T-helper 2 cell (primary cell): ENCODE measurements at regions not wholly inside any gene's neighbourhood (a gene's known extent, or its start where the extent isn't known, plus 50 kb on each side); places are given as distances from the start of the nearest gene placed in this dataset.

Experiments
- DNase-seq, 5 experiments: peaks; one replicate each; pipeline versions ENCODE4 v3.0.0 to v3.0.0-alpha.2; 2012 to 2022

- no peak for DNase-seq
Measured at GRCh38 chr5:106974272-106974671, 696.5 kb downstream of the EFNA5 start.

DNA sequence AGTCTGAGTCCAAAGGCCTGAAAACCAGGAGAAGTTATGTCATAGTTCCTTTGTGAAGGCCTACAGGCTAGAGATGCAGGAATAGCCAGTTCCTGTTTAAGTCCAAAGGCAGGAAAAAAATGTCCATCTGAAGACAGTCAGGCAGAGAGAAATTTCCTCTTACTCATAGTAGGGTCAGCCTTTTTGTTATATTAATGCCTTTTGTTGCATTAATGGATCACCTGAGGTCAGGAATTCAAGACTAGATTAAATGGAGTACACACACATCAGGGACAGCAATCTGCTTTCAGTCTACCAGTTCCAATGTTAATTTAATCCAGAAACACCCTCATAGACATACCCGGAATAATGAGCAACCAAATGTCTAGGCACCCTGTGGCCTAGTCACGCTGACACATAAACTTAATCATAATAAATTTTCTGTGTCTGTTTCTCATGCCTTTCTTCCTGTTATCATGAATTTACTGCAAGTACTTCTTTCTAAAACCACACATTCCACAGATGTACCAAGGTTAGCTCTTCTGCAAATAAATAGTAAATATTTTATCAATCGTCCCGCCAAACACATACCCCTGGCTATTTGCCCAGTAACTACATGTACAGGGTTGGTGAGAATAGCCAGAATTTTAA is 703.9 kb downstream of the EFNA5 start:
- DNase-seq, result no peak

DNA sequence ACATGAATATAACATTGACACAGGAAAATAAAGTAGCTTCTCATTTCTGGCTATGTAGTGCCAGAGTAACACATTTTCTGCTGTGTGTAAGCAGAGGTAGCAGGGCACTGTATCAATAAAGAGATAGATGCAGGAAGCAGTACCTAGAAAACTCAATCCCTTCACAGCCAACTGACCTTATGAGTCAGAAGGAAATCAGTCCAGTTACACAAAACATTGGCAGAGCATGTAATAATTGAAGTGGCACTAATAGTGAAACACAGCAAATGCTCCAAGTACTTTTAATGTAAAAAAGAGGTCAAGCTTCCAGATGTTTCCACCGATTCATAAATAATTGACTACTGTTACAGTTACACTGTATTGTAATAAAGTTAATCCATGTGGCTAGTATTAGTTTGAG is 706.6 kb downstream of the EFNA5 start:
- no peak for DNase-seq

DNA sequence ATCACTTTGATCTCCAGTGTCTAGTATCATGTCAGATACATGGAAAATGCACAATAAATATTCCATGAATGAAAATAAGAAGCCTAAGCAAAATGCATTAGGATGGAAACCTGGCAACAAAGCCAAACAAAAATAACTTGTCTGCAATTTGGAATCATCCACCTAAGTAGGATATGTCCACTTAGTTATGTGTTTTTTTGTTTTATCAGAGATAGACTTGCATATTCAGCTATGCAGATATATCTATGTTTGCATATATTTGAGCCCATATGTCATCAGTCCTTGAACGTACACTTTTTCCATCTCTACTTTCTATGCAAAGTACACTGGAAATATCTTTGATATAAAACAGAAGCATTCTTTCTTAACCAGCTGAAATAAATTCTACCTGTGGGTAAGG is 707.1 kb downstream of the EFNA5 start:
- DNase-seq, result no peak

DNA sequence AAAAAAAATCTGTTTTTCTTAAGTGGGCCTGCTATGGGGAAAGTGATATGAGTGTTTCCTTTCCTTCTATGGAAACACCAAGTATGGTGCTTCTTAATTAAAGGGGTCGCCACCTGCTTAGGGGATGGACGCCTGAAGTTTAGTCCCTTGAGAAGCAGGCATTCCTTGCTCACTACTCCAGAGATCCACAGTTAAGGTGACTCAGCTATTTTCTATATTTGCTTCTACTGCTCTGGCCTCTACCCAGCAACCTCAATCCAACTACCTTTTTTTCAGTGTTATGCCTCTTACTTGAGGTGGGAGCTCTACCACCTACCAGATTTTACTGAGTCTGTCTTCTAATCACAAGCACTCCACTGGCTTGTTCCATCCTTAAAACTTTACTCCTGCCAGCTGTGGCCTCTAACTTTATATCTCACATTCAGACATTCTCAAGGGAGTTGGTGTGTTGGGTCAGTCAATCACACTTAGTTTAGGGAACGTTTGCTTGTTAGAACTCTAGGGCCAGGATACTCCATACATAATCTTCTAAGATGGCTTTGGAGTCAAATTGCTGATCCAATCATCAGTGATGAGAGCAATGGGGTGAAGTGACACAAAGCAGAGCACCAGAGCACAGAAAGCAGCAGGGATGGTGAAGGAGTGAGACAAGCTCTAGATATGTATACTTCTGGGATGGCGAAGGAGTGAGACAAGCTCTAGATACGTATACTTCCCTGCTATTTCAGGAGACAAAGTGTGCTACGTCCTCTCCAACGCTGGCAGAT is 708.1 kb downstream of the EFNA5 start:
- no peak for DNase-seq

DNA sequence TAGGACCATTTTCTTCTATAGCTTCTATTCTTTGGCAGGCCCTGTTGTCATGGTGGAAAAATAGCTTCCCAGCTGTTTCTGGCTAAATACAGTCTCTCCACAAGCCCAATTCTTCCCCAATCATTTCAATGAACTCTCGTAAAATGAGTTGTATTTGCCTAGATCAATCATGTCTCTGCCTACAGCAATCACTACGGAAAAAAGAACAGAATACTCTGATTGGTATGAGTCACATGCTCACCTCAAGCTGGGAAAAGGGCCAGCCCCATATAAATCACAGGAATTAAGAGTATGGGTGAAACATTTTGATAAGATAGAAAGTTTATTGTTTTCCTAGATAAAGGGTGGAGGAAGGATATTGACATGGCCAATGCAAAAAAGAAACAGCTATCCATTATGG is 711.4 kb downstream of the EFNA5 start:
- no peak for DNase-seq

DNA sequence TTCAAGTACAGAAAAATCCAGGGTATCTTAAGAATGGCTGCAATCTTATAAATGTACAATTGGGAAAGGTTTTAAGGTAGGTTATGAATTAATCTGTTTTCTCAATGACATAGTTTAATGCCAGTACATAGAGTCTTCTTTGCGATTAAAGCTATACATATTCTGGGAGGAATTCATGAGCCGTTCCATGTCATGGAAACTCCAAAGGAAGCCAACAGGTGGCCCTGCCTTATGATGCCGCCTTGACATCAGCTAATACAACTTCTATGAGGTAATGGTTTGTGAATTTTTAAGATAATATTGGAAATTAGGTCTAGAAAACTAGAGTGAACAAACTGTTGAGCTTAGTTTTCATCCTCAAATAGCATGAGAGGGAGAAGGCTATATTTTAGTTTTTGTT is 713.4 kb downstream of the EFNA5 start:
- DNase-seq, result no peak

DNA sequence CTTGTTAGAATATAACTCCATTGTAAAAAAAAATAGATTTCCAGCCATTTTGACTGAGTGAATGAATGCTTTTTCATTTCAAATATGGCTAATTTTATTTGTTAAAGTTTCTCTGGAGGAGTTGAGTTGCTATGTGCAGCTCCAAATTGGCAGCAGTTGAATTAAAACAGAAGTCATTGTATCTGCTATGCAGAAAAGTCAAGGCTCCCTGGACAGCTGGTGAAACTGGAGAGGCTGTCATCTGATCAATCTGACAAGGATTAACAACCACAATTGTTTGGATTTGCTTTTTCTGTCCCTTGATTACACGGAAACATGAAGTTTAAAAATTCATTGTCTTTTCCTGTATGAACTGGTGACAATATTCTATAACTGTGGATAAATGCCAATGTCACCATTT is 713.9 kb downstream of the EFNA5 start:
- DNase-seq, result no peak

- DNase-seq, result no peak
Measured at GRCh38 chr5:106956187-106956586, 714.5 kb downstream of the EFNA5 start.

DNA sequence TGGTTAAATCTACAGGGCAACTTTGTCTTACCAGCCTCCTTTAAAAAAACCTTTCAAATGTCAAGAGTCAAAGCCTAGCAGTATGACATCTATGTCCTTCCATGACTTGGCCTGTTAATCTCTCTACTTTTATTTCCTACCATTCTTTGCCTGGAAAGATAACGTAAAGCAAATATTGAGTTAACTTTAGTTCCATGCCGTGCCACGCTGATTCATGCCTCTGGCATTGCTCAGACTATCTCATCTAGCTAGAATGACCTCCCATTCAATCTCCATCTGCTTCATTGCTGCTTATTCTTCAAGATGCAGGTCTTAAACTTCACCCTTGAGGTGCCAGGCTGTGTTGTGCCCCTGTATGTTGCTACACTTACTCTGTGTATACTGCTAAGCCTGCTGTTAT is 729.8 kb downstream of the EFNA5 start:
- DNase-seq, result no peak

DNA sequence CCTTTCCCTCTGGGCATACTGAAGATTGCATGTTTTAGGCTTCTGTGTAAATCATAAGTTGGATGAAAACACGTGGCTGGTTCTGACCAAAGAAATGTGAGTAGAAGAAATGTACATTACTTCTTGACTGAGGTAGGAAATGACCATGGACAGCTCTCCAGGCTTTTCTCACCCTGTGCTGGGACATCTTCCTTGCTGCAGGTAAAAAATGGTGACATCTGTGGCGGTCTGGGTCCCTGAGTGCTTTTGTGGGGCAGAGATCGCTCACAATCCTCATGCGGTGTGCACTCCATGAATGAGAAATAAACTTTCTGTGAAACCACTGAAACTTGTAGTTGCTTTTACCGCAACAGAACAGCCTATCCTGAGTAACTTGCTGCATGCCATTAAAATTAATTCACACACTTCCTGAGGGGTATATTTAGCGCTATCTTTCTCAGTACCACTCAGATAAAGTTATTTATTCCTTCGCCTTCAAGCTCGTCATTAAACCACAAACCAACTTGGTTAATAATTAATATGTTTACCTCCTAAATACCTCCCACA is 730.4 kb downstream of the EFNA5 start:
- no peak for DNase-seq

- DNase-seq, result no peak
Measured at GRCh38 chr5:106923409-106923808, 747.3 kb downstream of the EFNA5 start.

GRCh38 chr5:106921567-106921966 is 749.2 kb downstream of the EFNA5 start:
- DNase-seq, result no peak

DNA sequence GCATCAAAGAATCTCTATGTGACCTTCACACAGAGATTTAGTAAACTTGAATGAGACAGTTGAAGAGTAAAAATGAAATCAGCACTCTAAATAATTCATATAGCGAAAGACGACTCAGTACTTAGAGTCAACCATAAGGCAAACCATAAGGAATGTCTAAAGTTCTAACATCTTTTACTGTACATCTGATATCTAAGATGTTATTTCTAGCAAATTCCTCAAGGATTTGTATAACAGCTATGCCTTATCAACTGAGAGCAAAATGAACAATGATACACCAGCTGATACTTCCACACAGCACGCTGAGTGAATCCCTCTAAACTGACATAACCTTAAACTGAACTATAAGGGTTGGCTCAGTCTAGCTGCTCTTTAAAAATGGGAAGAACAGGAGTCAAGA is 760.3 kb downstream of the EFNA5 start:
- no peak for DNase-seq

GRCh38 chr5:106909716-106910115 is 761.0 kb downstream of the EFNA5 start:
- DNase-seq, result no peak

GRCh38 chr5:106907979-106908378 is 762.8 kb downstream of the EFNA5 start:
- DNase-seq, result no peak

DNA sequence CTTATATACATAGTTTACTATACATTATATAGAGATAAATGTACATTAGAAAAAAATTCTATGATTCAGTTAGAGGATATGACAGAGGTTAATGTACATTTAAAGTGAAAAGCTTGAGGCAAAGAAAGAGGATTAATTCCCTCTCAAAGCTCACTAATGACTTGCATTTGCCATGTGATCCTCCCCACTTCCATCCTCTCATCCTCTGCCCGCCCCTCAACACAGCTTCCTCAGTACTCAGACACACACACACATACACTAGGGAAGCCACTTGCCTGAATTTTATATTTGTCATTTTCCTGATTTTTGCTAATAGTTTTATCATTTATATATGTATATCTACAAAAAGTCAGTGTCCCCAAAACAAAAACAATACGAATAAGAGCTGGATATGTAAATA is 764.5 kb downstream of the EFNA5 start:
- no peak for DNase-seq

DNA sequence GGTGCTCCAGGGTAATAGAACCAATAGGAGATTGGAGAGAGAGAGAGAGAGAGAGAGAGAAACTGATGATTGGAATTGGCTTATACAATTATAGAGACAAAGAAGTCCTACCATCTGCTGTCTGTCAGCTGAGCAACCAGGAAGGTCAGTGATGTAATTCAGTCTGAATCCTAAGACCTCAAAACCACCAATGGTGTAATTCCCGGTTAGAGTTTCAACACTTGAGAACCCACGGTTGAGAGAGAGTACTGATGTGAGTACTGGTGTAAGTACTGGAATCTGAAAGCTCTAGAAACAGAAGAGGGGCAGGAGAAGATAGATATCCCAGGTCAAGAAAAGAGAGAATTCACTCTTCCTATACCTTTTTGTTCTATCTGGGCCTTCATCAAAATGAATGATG is 775.8 kb downstream of the EFNA5 start:
- DNase-seq, result no peak

- no peak for DNase-seq
Measured at GRCh38 chr5:106882035-106882434, 788.7 kb downstream of the EFNA5 start.

- no peak for DNase-seq
Measured at GRCh38 chr5:106880656-106881055, 790.1 kb downstream of the EFNA5 start.

- DNase-seq, result no peak
Measured at GRCh38 chr5:106877881-106878280, 792.9 kb downstream of the EFNA5 start.

DNA sequence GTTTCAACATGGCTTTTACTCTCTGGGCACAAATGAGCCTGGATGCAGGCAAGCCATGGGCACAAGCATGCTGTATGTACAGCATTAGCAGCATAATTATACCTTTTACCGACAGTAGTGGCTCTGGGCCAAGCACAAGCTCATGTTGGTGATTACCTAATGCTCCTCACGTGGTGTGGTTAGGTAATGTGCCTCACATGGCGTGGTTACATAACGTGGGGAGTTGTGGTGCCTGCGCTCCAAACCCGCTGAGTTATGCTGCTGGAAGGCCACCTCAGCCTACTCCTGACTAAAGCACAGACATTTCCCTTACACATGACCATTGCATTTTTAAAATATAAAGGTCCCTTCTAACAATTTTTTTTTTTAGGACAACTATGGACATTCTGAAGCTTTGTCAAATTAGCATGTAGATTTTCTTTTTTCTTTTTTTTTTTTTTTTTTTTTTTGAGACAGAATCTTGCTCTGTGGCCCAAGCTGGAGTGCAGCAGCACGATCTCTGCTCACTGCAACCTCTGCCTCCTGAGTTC is 794.0 kb downstream of the EFNA5 start:
- peak in 1 of 5 experiments; percentile 24 for DNase-seq

GRCh38 chr5:106876298-106876622 is 794.5 kb downstream of the EFNA5 start:
- DNase-seq, result no peak

DNA sequence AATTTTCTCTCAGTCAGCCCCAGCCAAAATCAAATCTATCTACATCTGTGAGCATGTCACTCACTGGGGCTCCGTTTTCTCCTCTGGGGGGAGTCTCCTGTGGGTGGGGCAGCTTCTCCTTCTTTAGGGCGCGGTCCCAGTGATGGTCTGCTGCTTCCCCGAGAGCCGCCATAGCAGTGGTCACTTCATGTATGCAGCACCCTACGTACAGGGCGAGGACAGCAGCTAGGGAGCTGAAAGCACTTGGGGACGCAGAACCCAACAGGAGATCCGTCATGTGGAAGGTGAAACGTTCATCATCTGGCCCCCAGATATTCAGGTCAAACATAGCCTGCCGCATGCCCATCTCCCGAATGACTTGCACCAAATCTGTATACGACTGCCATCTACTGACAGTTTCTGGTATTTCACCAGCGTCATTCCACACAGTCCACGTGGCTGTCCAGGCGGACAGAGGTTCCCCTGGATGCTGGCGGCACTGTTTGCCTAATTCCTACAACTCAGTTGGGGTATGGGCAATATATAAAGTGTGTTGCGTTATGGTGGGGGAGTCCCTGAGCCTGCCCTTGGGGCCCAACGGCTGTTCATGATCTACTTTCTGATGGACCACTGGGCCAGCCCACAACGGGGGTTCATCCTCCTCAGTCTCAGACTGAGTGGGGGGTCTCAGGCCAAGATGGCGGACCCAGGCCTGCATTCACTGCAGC is 795.0 kb downstream of the EFNA5 start:
- DNase-seq, result no peak
